ENCODE measurements at regions not wholly inside any gene's neighbourhood (a gene's known extent, or its start where the extent isn't known, plus 50 kb on each side); places are given as distances from the start of the nearest gene placed in this dataset.

DNA sequence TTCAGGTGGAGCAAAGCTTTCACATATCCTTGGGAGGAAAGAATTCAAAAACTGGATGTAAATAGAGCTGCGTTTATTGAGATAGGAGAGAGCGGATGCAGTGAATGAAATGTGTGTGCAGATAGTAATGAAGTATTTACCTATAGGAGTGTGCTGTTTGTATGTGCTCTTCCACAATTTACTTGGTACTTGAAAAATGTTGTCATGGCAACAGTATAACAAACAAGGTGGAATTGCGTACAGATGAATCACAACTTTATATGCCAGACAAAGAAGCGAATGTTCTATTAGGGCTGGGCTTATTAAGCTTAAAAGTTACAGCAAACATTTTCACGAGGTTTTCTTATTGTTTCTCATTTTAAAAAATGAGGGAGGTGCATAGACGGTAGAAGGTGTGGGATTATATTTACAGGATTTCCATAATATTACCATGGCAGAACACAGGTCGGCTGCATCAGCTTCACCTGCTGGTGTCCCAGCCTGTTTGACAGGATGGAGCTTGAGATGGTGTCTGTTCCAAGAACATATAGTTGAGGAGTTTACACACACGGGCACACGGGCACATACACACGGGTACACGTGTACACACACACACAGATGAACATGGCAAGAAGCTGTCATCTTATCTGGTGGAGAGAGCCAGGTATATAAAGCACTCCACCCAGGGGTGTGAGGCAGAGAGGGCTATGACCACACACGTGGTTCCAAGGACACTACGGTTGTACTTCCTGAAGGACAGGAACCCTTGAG lies 155.7 kb downstream of the RMI1 start:
- peak; percentile 1 for DNase-seq

DNA sequence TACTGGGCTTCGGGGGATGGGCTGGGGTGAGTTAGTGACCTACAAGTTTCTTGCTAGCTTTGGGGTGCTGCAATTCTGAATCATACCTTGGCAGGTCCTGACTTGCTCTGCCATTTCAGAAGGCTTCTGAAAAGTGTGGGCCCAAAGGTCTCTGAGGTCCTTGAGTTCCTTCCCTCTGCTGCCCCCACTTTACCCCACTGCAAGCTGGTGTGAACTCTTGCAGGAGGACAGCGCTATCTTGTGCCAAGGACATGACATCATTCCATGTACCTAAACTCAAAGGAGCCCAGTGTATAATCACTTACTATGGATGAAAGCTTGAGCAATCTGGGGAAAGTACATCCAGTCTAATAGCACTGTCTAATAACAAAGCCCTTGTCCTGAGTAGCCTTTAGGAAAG lies 157.4 kb downstream of the RMI1 start:
- no peak for DNase-seq

DNA sequence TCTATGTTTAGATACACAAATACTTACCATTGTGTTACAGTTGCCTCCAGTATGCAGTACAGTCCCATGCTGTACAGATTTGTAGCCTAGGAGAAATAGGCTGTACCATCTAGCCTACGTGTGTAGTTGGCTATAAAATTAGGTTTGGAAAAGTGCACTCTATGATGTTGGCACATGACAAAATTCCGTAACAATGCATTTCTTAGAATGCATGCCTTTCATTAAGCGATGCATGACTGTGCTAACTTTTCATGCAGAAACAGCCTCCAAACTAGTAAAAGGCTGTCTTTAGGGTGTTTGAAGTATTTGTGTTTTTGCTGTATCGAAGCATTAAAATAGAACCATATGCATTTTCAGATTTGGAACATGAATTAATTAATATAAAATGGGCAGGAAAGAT lies 157.9 kb downstream of the RMI1 start:
- no peak for DNase-seq

DNA sequence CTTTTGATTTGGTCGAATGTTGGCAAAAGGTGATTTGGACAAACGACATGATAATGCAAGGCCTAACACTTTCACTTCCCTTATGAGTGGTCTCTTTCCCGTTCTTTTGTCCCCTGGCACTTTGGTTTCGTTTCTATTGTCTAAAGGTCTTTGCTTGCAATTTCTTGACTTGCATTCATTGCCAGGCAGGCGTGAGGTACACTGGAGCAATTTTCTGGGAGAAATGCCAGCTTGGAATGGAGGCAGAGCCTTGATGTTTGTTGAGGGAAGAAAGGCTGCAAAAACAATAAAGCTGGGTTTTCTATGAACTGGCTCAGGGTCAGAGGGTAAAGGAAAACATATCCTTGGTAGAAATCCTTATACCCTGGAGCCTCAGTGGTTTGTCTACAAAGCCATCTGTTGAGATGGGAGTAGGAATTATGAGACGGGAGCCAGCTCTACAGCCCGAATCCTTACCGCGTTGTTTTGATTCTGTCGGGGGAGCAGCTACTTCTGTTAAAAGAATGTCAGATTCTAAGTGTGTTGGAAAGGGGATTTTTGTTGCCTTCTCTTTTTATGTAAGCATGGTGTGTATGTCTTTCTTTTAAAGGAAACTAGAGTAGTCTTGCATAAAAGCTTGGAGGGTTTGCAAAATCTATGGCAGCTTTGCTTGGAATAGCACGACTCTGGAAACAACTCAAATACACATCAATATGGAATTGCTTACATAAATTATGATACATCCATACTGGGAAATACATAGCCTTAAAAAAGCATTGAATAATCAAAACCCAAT lies 158.9 kb downstream of the RMI1 start:
- peak; percentile 55 for DNase-seq

DNA sequence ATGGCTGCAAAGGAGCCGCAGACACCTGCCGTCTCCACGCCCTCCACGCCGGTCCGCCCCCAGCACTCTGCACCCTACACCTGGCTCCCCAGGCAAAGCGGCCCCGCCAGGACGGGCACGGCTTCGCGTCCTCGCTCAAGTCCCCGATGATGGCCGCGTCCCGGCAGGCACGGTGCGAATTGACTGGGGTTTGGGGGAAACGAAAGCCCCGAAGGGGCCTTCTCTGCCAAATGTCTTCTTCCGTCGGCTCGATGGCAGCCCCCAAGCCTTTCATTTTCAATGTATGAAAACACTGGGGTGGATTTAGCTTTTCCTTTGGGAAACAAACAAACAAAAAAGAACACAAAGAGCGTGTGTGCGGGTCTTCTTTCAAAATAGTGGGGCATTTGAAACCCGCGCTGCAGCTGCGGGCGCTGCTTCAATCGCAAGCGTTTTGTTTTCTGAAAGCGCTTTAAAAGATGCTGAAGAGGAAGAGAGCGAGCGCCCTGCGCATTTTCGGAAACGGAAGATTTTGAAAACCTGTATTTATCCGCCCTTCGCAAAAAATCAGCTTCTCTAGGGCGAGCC lies 160.0 kb downstream of the RMI1 start:
- DNase-seq = no peak

DNA sequence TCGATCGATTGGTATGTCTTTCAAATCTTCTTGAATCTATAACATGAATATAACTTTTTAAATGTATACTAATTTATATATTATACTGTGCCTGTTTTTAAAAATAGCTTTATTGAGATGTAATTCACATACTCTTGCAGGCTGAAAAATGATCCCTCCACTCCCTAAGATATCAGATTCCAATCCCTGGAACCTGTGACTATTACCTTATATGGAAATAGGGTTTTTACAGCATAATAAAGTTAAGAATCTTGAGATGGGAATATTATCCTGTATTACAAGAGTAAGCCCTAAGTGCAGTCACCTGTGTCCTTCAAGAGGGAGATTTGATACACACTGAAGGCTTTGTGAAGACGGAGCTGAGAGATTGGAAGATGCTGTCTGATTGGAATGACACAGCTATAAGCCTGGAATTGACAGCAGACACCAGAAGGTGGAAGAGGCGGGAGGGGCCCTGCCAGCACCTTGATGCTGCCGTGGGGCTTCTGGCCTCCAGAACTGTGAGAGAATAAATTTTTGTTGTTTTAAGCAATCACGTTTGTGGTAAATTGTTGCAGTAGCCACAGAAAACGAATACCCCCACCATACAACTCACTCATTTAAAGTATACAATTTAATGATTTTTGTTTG lies 161.3 kb downstream of the RMI1 start:
- no peak for DNase-seq

DNA sequence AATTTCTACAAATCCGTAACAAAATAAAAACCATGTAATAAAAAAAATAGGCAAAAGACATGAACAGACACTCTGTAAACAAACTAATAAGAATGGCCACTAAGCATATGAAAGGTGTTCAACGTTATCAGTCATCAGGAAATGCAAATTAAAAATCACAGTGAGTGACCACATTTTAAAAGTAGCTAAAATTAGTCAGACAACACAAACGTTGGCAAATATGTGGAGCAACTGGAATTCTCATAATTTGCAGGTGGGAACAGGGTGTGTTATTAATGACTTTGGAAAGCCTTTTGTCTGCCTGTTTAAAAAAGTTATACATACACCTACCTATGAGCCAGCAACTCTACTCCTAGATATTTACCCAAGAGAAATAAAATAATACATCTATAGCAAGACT lies 164.4 kb downstream of the RMI1 start:
- no peak for DNase-seq

DNA sequence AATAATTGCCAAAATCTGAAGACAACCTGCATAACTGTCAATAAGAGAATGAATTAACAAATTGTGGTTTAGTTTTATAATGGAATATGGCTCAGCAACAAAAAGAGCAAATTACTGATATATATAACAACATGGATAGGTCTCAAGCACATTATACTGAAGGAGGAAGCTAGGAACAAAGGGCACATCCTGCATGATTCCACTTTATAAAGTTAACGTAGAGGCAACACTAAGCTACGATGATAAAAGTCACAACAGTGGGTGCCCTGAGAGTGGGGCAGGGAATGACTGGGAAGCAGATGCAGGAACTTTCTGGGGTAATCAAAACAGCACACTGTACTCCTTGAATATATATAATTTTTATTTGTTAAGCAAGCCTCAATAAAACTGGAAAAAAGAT lies 165.2 kb downstream of the RMI1 start:
- no peak for DNase-seq

DNA sequence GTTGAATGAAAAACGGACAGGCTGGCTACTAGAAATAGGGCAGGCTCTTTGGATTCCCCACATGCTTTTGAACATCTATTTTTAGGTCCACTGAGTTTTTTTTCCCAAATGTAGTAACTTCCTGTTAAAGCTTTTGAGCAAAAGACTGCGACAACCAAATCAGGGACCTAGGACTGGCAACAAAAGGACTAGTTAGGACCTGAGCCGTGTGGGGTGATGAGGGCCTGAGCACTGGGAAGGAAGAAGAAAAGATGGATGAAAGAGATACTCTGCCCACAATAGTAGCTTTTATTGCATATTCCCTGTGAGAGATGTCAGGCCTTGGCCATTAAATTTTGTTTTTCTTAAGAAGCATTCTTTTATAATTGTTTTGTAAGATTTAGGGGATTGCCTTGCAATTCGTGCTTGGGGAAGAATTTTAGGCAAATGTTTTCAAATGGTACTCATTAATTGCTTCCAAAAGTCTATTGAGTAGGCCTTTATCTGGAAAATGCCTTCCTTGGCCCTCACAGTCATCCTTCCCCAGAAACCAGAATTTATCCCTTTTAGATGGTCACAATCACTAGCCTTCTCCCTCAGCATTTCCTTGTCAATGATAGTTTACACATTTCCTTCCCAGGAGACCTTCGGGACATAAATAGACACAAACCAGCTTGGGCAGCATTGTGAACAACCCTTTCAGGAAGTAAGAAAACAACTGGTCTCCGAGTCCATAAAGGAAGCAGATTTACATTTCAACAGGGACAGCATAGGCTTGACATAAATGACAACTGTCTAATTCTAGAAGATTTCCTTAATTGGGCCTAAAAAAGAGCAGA lies 166.5 kb downstream of the RMI1 start:
- DNase-seq = no peak

DNA sequence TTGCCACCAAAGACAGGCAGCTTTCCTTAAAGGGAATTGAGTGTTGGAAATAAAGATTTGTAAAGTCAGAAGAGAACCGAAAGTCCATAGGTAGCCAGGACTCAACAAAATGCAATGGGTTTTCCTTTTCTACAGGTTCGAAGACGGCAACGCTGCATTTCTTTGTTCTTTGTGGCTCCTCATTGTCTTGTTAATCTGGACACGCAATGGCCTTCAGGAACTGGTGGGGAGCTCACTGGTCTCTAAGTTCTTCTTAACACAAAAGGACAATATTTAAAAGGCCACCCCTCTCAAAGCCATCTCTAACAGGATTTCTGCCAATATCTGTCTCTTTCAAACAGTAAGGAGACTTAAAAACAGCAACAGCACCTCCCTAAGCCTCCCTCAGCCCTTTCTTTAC lies 170.6 kb downstream of the RMI1 start:
- DNase-seq = no peak

DNA sequence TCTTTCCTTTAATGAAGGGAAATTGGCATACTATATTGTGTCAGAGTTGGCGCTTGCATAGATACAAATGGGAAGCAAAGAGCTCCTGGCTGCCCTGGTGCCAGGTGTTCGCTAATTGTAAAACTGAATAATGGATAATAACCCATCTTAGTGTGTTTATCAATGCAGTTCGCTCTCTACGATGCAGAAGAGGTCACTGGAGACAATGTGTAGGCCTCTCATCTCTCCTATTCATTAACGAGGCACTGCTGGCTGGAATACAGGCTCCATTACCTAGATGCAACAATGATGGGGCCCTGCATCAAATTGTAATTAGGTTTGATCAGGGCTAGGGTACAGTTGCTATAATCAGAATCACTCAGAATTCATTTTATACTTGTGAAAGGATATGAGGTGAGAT lies 171.0 kb downstream of the RMI1 start:
- no peak for DNase-seq

DNA sequence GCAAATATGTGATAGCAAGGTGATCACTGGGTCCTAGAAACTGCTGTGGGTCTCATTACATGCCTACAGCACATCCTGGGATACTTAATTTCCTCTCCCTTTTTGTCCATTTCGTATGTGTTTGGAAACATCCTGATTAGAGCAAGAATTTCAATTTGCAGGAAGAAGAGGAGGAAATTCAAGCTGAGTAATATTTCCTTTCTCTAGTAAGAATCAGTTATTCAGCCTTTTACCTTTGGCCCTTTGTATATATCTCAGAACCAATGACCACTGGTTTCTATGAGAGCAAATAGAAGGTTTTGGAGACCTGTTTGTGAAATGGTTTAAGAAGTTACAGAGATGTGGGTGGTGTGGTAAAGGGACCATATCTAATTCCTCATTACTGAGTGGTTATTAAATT lies 171.6 kb downstream of the RMI1 start:
- DNase-seq = no peak

DNA sequence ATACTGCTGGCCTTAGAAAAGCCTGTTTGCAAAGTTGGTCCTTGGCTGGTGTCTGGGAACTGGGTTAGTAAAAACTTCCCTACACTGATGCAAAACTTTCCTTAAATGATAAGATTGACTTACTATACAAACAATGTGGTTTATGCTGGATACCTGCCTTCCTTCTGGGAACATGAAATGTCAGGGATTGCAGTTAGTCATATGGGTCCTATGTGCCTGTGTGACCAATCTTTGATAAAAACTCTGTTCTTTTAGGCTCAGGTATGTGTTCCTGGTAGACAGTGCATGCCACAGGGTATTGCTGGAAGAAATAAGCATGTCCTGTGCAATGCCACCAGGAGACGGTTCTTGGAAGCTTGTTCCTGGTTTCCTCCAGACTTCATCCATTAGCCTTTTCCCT lies 173.3 kb downstream of the RMI1 start:
- DNase-seq = no peak

DNA sequence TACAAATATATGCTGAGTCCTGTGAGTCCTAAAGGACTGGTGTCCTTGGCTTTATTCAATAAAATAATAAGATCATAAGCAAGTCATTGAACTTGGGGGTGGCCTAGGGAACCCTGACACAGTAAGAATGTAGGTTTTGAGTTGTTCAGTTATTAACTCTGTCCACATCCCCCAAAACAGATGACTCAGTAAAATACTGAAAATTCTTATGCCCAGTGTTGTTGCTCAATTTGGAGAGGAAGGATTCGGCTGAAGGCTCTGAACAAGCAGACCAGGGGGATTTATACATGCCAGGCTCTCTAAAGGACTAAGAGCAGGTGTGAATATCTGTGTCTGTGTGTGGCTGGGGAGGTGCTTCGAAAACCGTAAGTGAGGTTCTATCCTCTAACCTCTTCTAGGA lies 173.7 kb downstream of the RMI1 start:
- no peak for DNase-seq

DNA sequence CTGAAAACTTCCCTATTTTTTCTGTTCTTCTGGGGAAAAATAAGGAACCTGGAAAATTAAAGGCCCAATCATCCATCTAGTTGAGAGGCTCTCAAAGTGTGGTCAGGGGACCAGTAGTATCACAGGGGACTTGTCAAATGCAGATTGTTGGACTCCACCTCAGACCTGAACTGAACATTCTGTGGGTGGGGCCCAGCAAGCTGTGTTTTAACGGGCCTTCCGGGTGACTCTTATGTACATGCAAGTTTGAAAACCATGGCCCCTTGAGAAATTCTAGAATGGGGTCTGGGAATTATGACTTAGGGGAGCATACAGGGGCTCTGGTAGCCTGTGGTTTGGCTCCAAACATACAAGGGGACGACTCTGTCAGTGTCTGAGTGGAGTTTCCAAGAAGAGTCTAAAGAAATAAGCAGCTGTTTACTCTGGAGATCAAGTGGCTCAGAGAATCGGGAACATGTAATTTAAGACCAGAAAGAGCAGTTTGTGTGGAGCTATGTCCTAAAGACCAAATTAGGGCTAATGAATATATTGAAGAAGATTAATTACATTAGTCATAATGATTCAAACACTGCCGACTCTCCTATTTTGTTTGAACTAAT lies 177.4 kb downstream of the SLC28A3 start:
- no peak for DNase-seq

DNA sequence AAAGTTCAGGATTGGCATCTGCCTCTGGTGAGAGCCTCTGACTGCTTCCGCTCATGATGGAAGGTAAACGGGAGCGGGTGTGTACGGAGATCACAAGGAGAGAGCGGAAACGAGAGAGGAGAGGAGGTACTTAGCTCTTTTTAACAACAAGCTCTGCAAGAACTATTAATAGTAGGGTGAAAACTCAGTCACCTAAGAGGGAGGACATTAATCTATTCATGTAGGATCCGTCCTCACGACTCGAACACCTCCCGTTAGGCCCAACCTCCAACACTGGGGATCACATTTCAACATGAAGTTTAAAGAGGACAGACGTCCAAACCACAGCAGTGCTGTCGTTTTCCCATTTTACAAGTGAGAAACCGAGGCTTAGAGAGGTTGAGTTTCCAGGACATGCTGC lies 173.7 kb downstream of the SLC28A3 start:
- no peak for DNase-seq

DNA sequence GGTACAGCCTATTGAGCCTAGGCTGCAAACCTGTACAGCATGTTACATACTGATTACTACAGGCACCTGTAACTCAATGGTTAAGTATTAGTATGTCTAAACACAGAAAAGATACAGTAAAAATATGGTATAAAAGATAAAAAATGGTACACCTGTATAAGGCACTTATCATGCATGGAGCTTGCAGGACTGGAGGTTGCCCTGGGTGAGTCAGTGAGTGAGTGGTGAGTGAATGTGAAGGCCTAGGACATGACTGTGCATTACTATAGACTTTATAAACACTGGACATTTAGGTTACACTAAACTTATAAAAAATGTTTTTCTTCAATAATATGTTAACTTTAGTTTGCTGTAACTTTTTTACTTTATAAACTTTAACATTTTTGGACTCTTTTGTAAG lies 171.3 kb downstream of the SLC28A3 start:
- DNase-seq = no peak

DNA sequence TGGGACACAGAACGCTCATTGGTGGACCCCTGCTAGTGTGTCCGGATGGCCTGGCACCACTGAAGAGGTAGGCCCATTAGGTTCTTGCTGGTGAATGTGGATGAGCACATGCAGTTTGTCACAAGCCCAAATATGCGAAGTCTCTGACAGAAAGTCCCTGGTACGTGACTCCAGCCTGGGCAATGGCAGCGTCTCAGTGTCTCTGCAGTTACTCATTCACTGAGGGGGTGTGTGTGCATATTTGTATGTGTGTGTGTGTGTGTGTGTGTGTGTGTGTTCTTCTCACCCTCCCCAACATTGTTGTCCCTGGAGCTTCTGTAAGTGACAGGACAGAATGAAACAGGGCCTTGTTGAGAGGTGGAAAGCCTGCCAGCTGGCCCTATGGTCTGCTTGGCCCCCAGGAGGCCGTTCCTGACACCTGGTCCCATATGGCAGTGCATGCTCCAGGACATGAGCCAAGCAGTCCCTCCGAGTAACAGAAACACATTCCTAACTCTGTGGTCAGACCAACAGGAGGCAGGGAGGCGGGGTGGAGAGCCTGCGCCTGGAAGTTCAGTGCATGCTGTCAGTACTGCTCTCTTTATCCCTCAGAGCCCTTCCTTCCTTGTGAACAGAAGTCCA lies 169.9 kb downstream of the SLC28A3 start:
- no peak for DNase-seq

DNA sequence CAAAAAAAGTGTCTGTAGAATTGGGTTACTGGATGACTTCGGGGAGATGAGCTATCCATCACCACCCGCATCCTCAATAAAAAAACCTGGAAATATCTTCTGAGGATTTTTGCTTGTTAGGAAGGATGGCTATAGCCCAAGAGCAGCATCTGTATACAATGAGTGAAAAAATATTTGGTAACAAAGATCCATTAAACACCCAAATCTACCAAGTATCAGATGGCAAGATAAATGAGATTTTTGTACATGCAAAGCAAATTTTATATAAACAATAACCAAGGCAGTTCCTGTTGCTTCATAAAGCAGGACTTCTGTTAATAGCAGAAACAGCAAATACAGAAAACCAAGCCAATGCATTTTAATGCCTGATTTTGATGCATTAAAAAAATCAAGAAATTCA lies 166.6 kb downstream of the SLC28A3 start:
- no peak for DNase-seq

DNA sequence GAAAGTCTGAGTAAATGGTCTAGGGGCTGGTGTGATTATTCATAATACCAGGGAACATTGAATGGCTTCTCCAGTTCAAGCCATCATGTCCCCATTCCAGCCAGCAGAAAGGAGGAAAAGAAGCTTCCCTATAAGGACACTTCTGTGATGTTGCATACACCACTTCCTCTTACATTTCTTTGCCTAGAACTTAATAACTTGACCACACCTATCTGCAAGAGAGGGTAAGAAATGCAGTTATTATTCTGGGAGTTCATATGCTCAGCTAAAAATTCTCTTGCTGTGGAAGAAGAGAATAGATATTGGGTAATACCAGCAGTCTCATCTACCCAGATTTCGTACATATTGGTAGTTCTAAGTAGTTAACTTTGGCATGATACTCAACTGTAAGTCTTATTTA lies 166.1 kb downstream of the SLC28A3 start:
- DNase-seq = no peak

DNA sequence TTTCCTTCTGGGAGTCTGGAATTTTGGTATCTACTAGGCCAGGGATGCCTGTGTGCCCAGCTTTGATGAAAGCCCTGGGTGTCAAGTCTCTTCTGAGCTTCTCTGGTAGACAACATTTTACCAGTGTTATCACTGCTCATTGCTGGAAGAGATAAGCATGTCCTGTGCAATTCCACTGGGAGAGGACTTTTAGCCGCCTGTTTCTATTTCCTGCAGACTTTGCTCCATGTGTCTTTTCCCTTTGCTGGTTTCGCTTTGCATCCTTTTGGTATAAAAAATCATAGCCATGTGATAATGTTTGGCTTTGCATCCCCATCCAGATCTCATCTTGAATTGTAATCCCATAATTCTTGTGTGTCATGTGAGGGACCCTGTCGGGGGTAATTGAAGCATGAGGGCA lies 163.2 kb downstream of the SLC28A3 start:
- no peak for DNase-seq

DNA sequence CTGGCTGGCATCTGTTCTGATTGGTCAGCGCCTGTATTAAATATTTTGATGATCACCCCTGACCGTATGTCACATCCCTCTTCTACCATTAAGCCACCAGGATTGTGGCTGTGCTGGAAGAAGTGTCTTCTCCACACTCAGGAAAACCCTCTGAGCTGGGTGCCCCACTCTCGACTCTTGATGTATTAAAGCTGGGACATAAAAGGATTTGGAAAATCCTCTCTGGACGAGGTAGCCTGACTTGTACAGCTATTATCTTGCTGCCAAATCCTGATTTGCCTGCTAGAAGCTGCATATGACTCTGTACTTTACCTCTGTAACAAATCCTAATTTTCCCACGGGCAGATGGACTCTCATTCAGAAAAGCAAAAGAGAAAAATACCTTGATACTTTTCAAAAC lies 161.0 kb downstream of the SLC28A3 start:
- DNase-seq = no peak

Measured in DMS79 treated with DMSO at 0.1 percent for 48 hours (cell line).